Ovary (tissue), 3 donors: ENCODE measurements at regions not wholly inside any gene's neighbourhood (a gene's known extent, or its start where the extent isn't known, plus 50 kb on each side); places are given as distances from the start of the nearest gene placed in this dataset.

Experiments used
- EP300 ChIP-seq: sonication (generic); formaldehyde crosslinking; IDR thresholded peaks from one replicate; pipeline ENCODE4 v1.6.1; 2017; ENCODE audit warnings: antibody characterized with exemption
- TF ChIP-seq, protein P1 (sequence below), 3 donors: fragments of 450-650 bp in 2 of 3; fragments of 200-600 bp in 1 of 3; IDR thresholded peaks; one replicate each; pipeline versions ENCODE4 v1.5.1 to v1.8.0; 2016 to 2022; ENCODE audit warnings: antibody characterized with exemption in 3 of 3, mild to moderate bottlenecking in 1 of 3
- donor health status: DM: no; HTN: no; CAD: no.

DNA sequence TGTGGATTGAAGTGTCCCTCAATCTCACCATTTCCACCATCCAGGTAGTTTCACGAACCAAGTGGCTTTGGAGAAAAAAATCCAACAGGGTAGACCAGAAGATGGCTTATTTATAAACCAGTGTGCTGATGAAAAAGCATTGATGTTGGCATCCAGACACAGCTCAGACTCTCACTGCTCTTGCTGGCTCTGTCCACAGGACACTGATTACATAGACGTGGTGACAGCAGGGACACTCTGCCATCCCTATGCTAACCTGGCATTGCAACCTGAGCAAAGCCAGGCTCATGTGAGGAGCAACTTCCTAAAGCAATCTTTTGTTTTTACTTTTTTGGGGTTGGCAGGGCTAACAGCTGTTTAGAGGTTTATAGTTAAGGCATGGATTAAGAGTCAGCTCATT, 130.6 kb upstream of the SVIL start:
- TF ChIP-seq, protein P1, sequence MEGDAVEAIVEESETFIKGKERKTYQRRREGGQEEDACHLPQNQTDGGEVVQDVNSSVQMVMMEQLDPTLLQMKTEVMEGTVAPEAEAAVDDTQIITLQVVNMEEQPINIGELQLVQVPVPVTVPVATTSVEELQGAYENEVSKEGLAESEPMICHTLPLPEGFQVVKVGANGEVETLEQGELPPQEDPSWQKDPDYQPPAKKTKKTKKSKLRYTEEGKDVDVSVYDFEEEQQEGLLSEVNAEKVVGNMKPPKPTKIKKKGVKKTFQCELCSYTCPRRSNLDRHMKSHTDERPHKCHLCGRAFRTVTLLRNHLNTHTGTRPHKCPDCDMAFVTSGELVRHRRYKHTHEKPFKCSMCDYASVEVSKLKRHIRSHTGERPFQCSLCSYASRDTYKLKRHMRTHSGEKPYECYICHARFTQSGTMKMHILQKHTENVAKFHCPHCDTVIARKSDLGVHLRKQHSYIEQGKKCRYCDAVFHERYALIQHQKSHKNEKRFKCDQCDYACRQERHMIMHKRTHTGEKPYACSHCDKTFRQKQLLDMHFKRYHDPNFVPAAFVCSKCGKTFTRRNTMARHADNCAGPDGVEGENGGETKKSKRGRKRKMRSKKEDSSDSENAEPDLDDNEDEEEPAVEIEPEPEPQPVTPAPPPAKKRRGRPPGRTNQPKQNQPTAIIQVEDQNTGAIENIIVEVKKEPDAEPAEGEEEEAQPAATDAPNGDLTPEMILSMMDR (IDR thresholded peaks at IDR 0.05): no peak
- TF ChIP-seq EP300: no peak
